Mammary epithelial cell (primary cell): ENCODE measurements at regions not wholly inside any gene's neighbourhood (a gene's known extent, or its start where the extent isn't known, plus 50 kb on each side); places are given as distances from the start of the nearest gene placed in this dataset.

Experiments
- CTCF ChIP-seq, 2 donors: IDR thresholded peaks in 1 of 2; conservative IDR thresholded peaks in 1 of 2; 2 replicates each; pipeline ENCODE4 v1.5.1; 2011 to 2012; ENCODE audit warnings: inconsistent platforms in 2 of 2, low read length in 2 of 2, mild to moderate bottlenecking in 2 of 2, control low read depth in 1 of 2, low read depth in 1 of 2; ENCODE audit not compliant: insufficient read depth in 1 of 2; ENCODE audit errors: extremely low read depth in 1 of 2
- EZH2 ChIP-seq: IDR thresholded peaks from 2 replicates; pipeline ENCODE4 v1.6.1; 2012; ENCODE audit warnings: low read length, inconsistent platforms, borderline replicate concordance

GRCh38 chr13:39897636-39898035 is 242.2 kb downstream of the COG6 start:
- TF ChIP-seq CTCF (conservative IDR thresholded peaks at IDR 0.05 in 1 of 2, IDR thresholded peaks at IDR 0.05 in 1 of 2; ENCODE audit: extremely low read depth in 1 of 2, insufficient read depth in 1 of 2, low read depth in 1 of 2, low read length in 2 of 2) (no peak), EZH2 (no peak)
